ENCODE measurements at regions not wholly inside any gene's neighbourhood (a gene's known extent, or its start where the extent isn't known, plus 50 kb on each side); places are given as distances from the start of the nearest gene placed in this dataset.
"Not testable (repeated sequence)": the region's sequence is repeated elsewhere in the genome, so short reads cannot be mapped to it uniquely, and the experiment has no call there.

- H3K4me1 ChIP-seq (ENCODE audit: control insufficient read depth, insufficient read depth, low read length); H3K27me3 ChIP-seq (ENCODE audit: control insufficient read depth, insufficient read depth, low read length); H3K27ac ChIP-seq (ENCODE audit: low read depth, low read length); H3K4me3 ChIP-seq (ENCODE audit: low read depth, low read length); H3K9ac ChIP-seq (ENCODE audit: low read length); H3K36me3 ChIP-seq (ENCODE audit: control insufficient read depth, insufficient read depth, low read length): not testable (repeated sequence)
- peaks cover 44% of the 10 kb centered on the region for H3K9me3 ChIP-seq (ENCODE audit: control insufficient read depth, insufficient read depth, low read depth, low read length)
Measured at GRCh38 chr4:49580166-49580565, 594.1 kb downstream of the CWH43 start.

GRCh38 chr4:49588401-49588800 is 602.3 kb downstream of the CWH43 start:
- not testable (repeated sequence) for H3K4me1 ChIP-seq (ENCODE audit: control insufficient read depth, insufficient read depth, low read length); H3K9ac ChIP-seq (ENCODE audit: low read length); H3K27ac ChIP-seq (ENCODE audit: low read depth, low read length); H3K36me3 ChIP-seq (ENCODE audit: control insufficient read depth, insufficient read depth, low read length); H3K4me3 ChIP-seq (ENCODE audit: low read depth, low read length); H3K27me3 ChIP-seq (ENCODE audit: control insufficient read depth, insufficient read depth, low read length)
- H3K9me3 ChIP-seq (ENCODE audit: control insufficient read depth, insufficient read depth, low read depth, low read length): peaks cover 18% of the 10 kb centered on the region; the same call in 1 of the 2 replicates

- H3K27me3 ChIP-seq (ENCODE audit: control insufficient read depth, insufficient read depth, low read length); H3K4me3 ChIP-seq (ENCODE audit: low read depth, low read length); H3K36me3 ChIP-seq (ENCODE audit: control insufficient read depth, insufficient read depth, low read length); H3K4me1 ChIP-seq (ENCODE audit: control insufficient read depth, insufficient read depth, low read length); H3K27ac ChIP-seq (ENCODE audit: low read depth, low read length); H3K9ac ChIP-seq (ENCODE audit: low read length): not testable (repeated sequence)
- H3K9me3 ChIP-seq (ENCODE audit: control insufficient read depth, insufficient read depth, low read depth, low read length): peaks cover 12% of the 10 kb centered on the region
Measured at GRCh38 chr4:49618436-49618835, 632.4 kb downstream of the CWH43 start.

- peaks cover 12% of the 10 kb centered on the region; the same call in 1 of the 2 replicates for H3K9me3 ChIP-seq (ENCODE audit: control insufficient read depth, insufficient read depth, low read depth, low read length)
- not testable (repeated sequence) for H3K36me3 ChIP-seq (ENCODE audit: control insufficient read depth, insufficient read depth, low read length); H3K9ac ChIP-seq (ENCODE audit: low read length); H3K4me1 ChIP-seq (ENCODE audit: control insufficient read depth, insufficient read depth, low read length); H3K27me3 ChIP-seq (ENCODE audit: control insufficient read depth, insufficient read depth, low read length); H3K27ac ChIP-seq (ENCODE audit: low read depth, low read length); H3K4me3 ChIP-seq (ENCODE audit: low read depth, low read length)
Measured at GRCh38 chr4:49626478-49626877, 640.4 kb downstream of the CWH43 start.

All from HUES6 (cell line).